WTC11 (cell line): ENCODE measurements at regions not wholly inside any gene's neighbourhood (a gene's known extent, or its start where the extent isn't known, plus 50 kb on each side); places are given as distances from the start of the nearest gene placed in this dataset.

Experiments
- ATAC-seq: fragments of 200-7000 bp; cut with Tn5 transposase; 2 replicates; pipeline ENCODE4 v1.10.0; 2021; ENCODE audit warnings: mild to moderate bottlenecking, moderate library complexity
- CTCF ChIA-PET: fragments of 300-600 bp; sonication (Branson Sonifier 250); formaldehyde crosslinking; loops from one replicate; lab custom pipeline; 2021; ENCODE audit warnings: antibody characterized with exemption; lab: Charles Lee
- POLR2A ChIA-PET: fragments of 350-600 bp; sonication (Branson Sonifier 250); formaldehyde crosslinking; loops from one replicate; lab custom pipeline; 2021; ENCODE audit warnings: antibody characterized with exemption; lab: Charles Lee
- DNase-seq: peaks from one replicate; pipeline ENCODE4 v3.0.0; 2021; ENCODE audit warnings: low spot score
- H3K27ac Mint-ChIP-seq: 2 replicates; pipeline ENCODE4 v1.8.0; 2021; ENCODE audit warnings: mixed read lengths
- H3K27me3 Mint-ChIP-seq: 2 replicates; pipeline ENCODE4 v1.8.0; 2021; ENCODE audit warnings: low read depth, mild to moderate bottlenecking, moderate library complexity, mixed read lengths
- H3K36me3 Mint-ChIP-seq: 2 replicates; pipeline ENCODE4 v1.8.0; 2021; ENCODE audit warnings: mixed read lengths
- H3K4me1 Mint-ChIP-seq: 2 replicates; pipeline ENCODE4 v1.8.0; 2022; ENCODE audit warnings: mixed read lengths
- H3K4me3 Mint-ChIP-seq: 2 replicates; pipeline ENCODE4 v1.8.0; 2021; ENCODE audit warnings: mild to moderate bottlenecking, moderate library complexity, mixed read lengths
- H3K9me3 Mint-ChIP-seq: 2 replicates; pipeline ENCODE4 v1.8.0; 2021; ENCODE audit warnings: mixed read lengths
- CBFB ChIP-seq: sonication (generic); formaldehyde crosslinking; IDR thresholded peaks from 2 replicates; pipeline ENCODE4 v1.8.1; 2022; ENCODE audit warnings: mild to moderate bottlenecking, low read depth, missing genetic modification reagents
- EMX1 ChIP-seq: fragments of 250-450 bp; sonication (Bioruptor Pico); IDR thresholded peaks from 2 replicates; pipeline ENCODE4 v1.8.0; 2021; ENCODE audit warnings: mild to moderate bottlenecking
- HMGA2 ChIP-seq: fragments of 250-450 bp; sonication (Bioruptor Pico); IDR thresholded peaks from 2 replicates; pipeline ENCODE4 v1.4.0; 2021; ENCODE audit warnings: mild to moderate bottlenecking, moderate library complexity
- MYBL2 ChIP-seq: sonication (generic); formaldehyde crosslinking; IDR thresholded peaks from 2 replicates; pipeline ENCODE4 v1.8.1; 2023; ENCODE audit warnings: mild to moderate bottlenecking, moderate library complexity, missing genetic modification reagents
- NR1H2 ChIP-seq: sonication (generic); formaldehyde crosslinking; IDR thresholded peaks from 2 replicates; pipeline ENCODE4 v1.9.0; 2021; ENCODE audit warnings: mild to moderate bottlenecking, moderate library complexity, missing genetic modification reagents
- NR2C2 ChIP-seq: sonication (generic); formaldehyde crosslinking; IDR thresholded peaks from 2 replicates; pipeline ENCODE4 v1.8.0; 2022; ENCODE audit warnings: mild to moderate bottlenecking, missing genetic modification reagents
- NR3C1 ChIP-seq: sonication (generic); formaldehyde crosslinking; conservative IDR thresholded peaks from 2 replicates; pipeline ENCODE4 v1.8.1; 2023; ENCODE audit warnings: low read depth, mild to moderate bottlenecking, missing genetic modification reagents
- TCF7 ChIP-seq: sonication (generic); formaldehyde crosslinking; IDR thresholded peaks from 2 replicates; pipeline ENCODE4 v1.8.0; 2022; ENCODE audit warnings: mild to moderate bottlenecking, low read depth, missing genetic modification reagents, moderate library complexity
- TEAD1 ChIP-seq: sonication (generic); formaldehyde crosslinking; IDR thresholded peaks from 2 replicates; pipeline ENCODE4 v1.8.0; 2022; ENCODE audit warnings: mild to moderate bottlenecking, missing genetic modification reagents
- TEAD4 ChIP-seq: sonication (generic); formaldehyde crosslinking; IDR thresholded peaks from 2 replicates; pipeline ENCODE4 v1.8.0; 2022; ENCODE audit warnings: mild to moderate bottlenecking, missing genetic modification reagents
- ZNF121 ChIP-seq: sonication (generic); formaldehyde crosslinking; IDR thresholded peaks from 2 replicates; pipeline ENCODE4 v1.8.0; 2023; ENCODE audit warnings: missing genetic modification reagents
- ZNF317 ChIP-seq: sonication (generic); formaldehyde crosslinking; IDR thresholded peaks from 2 replicates; pipeline ENCODE4 v1.8.1; 2023; ENCODE audit warnings: low read depth, mild to moderate bottlenecking, moderate library complexity, missing genetic modification reagents, borderline replicate concordance
- ZNF671 ChIP-seq: fragments of 250-450 bp; sonication (Bioruptor Pico); IDR thresholded peaks from 2 replicates; pipeline ENCODE4 v1.8.0; 2021; ENCODE audit warnings: mild to moderate bottlenecking
- TF ChIP-seq, protein P1 (sequence below): sonication (generic); formaldehyde crosslinking; conservative IDR thresholded peaks from 2 replicates; pipeline ENCODE4 v1.8.1; 2023; ENCODE audit warnings: mild to moderate bottlenecking, low read depth, missing genetic modification reagents, moderate library complexity
- TF ChIP-seq, protein P2 (sequence below): sonication (generic); formaldehyde crosslinking; IDR thresholded peaks from 2 replicates; pipeline ENCODE4 v1.8.0; 2022; ENCODE audit warnings: mild to moderate bottlenecking, missing genetic modification reagents
- TF ChIP-seq, protein P3 (sequence below): sonication (generic); formaldehyde crosslinking; IDR thresholded peaks from 2 replicates; pipeline ENCODE4 v1.8.1; 2022; ENCODE audit warnings: low read depth, missing genetic modification reagents, borderline replicate concordance
- TF ChIP-seq, protein P4 (sequence below): fragments of 250-450 bp; sonication (Bioruptor Pico); IDR thresholded peaks from 2 replicates; pipeline ENCODE4 v1.9.0; 2021; ENCODE audit warnings: mild to moderate bottlenecking
- TF ChIP-seq, protein P5 (sequence below): sonication (generic); formaldehyde crosslinking; IDR thresholded peaks from 2 replicates; pipeline ENCODE4 v1.8.0; 2022; ENCODE audit warnings: missing genetic modification reagents
- TF ChIP-seq, protein P6 (sequence below): fragments of 250-450 bp; sonication (Bioruptor Pico); IDR thresholded peaks from 2 replicates; pipeline ENCODE4 v1.9.0; 2021; ENCODE audit warnings: mild to moderate bottlenecking
- TF ChIP-seq, protein P7 (sequence below): fragments of 250-450 bp; sonication (Bioruptor Pico); IDR thresholded peaks from 2 replicates; pipeline ENCODE4 v1.8.0; 2021; ENCODE audit warnings: mild to moderate bottlenecking

DNA sequence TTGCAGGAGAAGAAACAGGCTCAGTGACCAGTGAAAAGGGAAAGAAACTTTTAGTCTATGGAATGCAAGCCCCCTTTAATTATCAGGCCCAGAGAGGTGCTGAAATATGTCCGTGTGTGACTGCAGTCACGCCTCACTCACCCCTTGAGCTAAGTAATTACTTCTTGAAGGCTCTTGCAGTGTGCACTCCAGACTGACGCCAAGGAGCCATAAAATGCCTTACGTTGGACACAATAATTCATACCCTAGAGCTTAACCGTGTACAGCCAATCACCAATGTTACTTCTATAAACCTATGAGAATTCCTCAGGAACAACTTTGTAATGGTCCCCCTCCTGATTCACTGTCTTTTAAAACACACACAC, 242.2 kb downstream of the SYK start:
- CTCF ChIA-PET, result no interaction called here
- ATAC-seq, result no peak
- no peaks in the 10 kb centered on the region for H3K36me3 Mint-ChIP-seq
- no peak for TF ChIP-seq ZNF671 (CRISPR knock-in tag)
- TF ChIP-seq, protein P1, sequence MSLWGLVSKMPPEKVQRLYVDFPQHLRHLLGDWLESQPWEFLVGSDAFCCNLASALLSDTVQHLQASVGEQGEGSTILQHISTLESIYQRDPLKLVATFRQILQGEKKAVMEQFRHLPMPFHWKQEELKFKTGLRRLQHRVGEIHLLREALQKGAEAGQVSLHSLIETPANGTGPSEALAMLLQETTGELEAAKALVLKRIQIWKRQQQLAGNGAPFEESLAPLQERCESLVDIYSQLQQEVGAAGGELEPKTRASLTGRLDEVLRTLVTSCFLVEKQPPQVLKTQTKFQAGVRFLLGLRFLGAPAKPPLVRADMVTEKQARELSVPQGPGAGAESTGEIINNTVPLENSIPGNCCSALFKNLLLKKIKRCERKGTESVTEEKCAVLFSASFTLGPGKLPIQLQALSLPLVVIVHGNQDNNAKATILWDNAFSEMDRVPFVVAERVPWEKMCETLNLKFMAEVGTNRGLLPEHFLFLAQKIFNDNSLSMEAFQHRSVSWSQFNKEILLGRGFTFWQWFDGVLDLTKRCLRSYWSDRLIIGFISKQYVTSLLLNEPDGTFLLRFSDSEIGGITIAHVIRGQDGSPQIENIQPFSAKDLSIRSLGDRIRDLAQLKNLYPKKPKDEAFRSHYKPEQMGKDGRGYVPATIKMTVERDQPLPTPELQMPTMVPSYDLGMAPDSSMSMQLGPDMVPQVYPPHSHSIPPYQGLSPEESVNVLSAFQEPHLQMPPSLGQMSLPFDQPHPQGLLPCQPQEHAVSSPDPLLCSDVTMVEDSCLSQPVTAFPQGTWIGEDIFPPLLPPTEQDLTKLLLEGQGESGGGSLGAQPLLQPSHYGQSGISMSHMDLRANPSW (CRISPR knock-in tag), result no peak
- TF ChIP-seq NR3C1 (CRISPR knock-in tag), result no peak
- TF ChIP-seq CBFB (CRISPR knock-in tag), result no peak
- TF ChIP-seq, protein P2, sequence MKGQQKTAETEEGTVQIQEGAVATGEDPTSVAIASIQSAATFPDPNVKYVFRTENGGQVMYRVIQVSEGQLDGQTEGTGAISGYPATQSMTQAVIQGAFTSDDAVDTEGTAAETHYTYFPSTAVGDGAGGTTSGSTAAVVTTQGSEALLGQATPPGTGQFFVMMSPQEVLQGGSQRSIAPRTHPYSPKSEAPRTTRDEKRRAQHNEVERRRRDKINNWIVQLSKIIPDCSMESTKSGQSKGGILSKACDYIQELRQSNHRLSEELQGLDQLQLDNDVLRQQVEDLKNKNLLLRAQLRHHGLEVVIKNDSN (CRISPR knock-in tag), result no peak
- TF ChIP-seq ZNF317 (CRISPR knock-in tag), result no peak
- TF ChIP-seq TCF7, result no peak
- TF ChIP-seq, protein P3, sequence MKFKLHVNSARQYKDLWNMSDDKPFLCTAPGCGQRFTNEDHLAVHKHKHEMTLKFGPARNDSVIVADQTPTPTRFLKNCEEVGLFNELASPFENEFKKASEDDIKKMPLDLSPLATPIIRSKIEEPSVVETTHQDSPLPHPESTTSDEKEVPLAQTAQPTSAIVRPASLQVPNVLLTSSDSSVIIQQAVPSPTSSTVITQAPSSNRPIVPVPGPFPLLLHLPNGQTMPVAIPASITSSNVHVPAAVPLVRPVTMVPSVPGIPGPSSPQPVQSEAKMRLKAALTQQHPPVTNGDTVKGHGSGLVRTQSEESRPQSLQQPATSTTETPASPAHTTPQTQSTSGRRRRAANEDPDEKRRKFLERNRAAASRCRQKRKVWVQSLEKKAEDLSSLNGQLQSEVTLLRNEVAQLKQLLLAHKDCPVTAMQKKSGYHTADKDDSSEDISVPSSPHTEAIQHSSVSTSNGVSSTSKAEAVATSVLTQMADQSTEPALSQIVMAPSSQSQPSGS (CRISPR knock-in tag), result no peak
- no peak for TF ChIP-seq ZNF121
- TF ChIP-seq, protein P4, sequence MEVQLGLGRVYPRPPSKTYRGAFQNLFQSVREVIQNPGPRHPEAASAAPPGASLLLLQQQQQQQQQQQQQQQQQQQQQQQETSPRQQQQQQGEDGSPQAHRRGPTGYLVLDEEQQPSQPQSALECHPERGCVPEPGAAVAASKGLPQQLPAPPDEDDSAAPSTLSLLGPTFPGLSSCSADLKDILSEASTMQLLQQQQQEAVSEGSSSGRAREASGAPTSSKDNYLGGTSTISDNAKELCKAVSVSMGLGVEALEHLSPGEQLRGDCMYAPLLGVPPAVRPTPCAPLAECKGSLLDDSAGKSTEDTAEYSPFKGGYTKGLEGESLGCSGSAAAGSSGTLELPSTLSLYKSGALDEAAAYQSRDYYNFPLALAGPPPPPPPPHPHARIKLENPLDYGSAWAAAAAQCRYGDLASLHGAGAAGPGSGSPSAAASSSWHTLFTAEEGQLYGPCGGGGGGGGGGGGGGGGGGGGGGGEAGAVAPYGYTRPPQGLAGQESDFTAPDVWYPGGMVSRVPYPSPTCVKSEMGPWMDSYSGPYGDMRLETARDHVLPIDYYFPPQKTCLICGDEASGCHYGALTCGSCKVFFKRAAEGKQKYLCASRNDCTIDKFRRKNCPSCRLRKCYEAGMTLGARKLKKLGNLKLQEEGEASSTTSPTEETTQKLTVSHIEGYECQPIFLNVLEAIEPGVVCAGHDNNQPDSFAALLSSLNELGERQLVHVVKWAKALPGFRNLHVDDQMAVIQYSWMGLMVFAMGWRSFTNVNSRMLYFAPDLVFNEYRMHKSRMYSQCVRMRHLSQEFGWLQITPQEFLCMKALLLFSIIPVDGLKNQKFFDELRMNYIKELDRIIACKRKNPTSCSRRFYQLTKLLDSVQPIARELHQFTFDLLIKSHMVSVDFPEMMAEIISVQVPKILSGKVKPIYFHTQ (CRISPR knock-in tag), result no peak
- TF ChIP-seq NR1H2 (CRISPR knock-in tag), result no peak
- TF ChIP-seq, all 79 proteins: peak for 0
- Mint-ChIP-seq H3K27me3 (no peaks in the 10 kb centered on the region), H3K4me3 (no peak overlapping the region), H3K9me3 (no peaks in the 10 kb centered on the region), H3K27ac (no peak overlapping the region), H3K4me1 (peaks cover 20% of the 10 kb centered on the region)
- no peak for DNase-seq
- POLR2A ChIA-PET, result no interaction called here

DNA sequence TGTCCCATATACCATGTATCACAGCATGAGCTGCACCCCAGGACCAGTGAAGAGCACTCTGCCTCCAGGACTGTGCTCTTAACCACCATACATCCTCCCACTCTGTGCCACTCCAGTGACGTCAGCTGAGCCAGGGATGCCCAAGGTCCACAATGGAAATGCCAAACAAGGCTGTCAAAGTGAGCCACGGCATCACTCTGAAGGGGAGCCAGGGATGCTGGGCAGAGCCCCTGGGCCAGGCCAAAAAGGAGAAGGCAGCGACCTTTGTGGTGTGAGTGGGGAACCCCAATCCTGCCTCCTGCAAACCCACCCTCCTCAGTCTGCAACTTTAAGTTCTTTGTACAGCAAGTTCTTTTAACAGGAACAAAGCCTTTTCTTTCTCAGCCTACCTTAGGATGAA, 242.7 kb downstream of the SYK start:
- H3K9me3 Mint-ChIP-seq, result no peaks in the 10 kb centered on the region

More for the DNA sequence above, 242.7 kb downstream of the SYK start:
- Mint-ChIP-seq H3K4me1 (peaks cover 20% of the 10 kb centered on the region), H3K27me3 (no peaks in the 10 kb centered on the region), H3K4me3 (no peak overlapping the region), H3K27ac (no peak overlapping the region), H3K36me3 (no peaks in the 10 kb centered on the region)
- ATAC-seq (no peak), DNase-seq (no peak)
- TF ChIP-seq CBFB (CRISPR knock-in tag) (no peak), TEAD1 (CRISPR knock-in tag) (no peak), HMGA2 (CRISPR knock-in tag) (no peak), NR2C2 (CRISPR knock-in tag) (no peak), MYBL2 (CRISPR knock-in tag) (no peak), EMX1 (no peak), TEAD4 (CRISPR knock-in tag) (no peak)
- TF ChIP-seq, protein P5, sequence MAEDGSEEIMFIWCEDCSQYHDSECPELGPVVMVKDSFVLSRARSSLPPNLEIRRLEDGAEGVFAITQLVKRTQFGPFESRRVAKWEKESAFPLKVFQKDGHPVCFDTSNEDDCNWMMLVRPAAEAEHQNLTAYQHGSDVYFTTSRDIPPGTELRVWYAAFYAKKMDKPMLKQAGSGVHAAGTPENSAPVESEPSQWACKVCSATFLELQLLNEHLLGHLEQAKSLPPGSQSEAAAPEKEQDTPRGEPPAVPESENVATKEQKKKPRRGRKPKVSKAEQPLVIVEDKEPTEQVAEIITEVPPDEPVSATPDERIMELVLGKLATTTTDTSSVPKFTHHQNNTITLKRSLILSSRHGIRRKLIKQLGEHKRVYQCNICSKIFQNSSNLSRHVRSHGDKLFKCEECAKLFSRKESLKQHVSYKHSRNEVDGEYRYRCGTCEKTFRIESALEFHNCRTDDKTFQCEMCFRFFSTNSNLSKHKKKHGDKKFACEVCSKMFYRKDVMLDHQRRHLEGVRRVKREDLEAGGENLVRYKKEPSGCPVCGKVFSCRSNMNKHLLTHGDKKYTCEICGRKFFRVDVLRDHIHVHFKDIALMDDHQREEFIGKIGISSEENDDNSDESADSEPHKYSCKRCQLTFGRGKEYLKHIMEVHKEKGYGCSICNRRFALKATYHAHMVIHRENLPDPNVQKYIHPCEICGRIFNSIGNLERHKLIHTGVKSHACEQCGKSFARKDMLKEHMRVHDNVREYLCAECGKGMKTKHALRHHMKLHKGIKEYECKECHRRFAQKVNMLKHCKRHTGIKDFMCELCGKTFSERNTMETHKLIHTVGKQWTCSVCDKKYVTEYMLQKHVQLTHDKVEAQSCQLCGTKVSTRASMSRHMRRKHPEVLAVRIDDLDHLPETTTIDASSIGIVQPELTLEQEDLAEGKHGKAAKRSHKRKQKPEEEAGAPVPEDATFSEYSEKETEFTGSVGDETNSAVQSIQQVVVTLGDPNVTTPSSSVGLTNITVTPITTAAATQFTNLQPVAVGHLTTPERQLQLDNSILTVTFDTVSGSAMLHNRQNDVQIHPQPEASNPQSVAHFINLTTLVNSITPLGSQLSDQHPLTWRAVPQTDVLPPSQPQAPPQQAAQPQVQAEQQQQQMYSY (CRISPR knock-in tag), result no peak
- TF ChIP-seq, protein P6, sequence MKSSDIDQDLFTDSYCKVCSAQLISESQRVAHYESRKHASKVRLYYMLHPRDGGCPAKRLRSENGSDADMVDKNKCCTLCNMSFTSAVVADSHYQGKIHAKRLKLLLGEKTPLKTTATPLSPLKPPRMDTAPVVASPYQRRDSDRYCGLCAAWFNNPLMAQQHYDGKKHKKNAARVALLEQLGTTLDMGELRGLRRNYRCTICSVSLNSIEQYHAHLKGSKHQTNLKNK (CRISPR knock-in tag), result no peak
- TF ChIP-seq, protein P7, sequence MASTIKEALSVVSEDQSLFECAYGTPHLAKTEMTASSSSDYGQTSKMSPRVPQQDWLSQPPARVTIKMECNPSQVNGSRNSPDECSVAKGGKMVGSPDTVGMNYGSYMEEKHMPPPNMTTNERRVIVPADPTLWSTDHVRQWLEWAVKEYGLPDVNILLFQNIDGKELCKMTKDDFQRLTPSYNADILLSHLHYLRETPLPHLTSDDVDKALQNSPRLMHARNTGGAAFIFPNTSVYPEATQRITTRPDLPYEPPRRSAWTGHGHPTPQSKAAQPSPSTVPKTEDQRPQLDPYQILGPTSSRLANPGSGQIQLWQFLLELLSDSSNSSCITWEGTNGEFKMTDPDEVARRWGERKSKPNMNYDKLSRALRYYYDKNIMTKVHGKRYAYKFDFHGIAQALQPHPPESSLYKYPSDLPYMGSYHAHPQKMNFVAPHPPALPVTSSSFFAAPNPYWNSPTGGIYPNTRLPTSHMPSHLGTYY, result no peak
- ChIA-PET POLR2A (no interaction called here), CTCF (no interaction called here)
